Chondrocyte (in vitro differentiated cells): ENCODE measurements at regions not wholly inside any gene's neighbourhood (a gene's known extent, or its start where the extent isn't known, plus 50 kb on each side); places are given as distances from the start of the nearest gene placed in this dataset.
"Not testable (repeated sequence)": the region's sequence is repeated elsewhere in the genome, so short reads cannot be mapped to it uniquely, and the experiment has no call there.

Source experiments
- DNase-seq: peaks from one replicate; pipeline ENCODE4 v3.0.0; 2021; ENCODE audit warnings: mixed read lengths, low spot score
- H3K27ac Mint-ChIP-seq: one replicate; pipeline ENCODE4 v1.8.0; 2021; ENCODE audit warnings: mild to moderate bottlenecking, moderate library complexity, mixed read lengths; ENCODE audit not compliant: unreplicated experiment
- H3K27me3 Mint-ChIP-seq: 2 replicates; pipeline ENCODE4 v1.8.0; 2021; ENCODE audit warnings: low read depth, mixed read lengths
- H3K36me3 Mint-ChIP-seq: 2 replicates; pipeline ENCODE4 v1.8.0; 2021; ENCODE audit warnings: low read depth, mixed read lengths
- H3K4me1 Mint-ChIP-seq: 2 replicates; pipeline ENCODE4 v1.8.0; 2021; ENCODE audit warnings: low read depth, mild to moderate bottlenecking, mixed read lengths
- H3K4me3 Mint-ChIP-seq: one replicate; pipeline ENCODE4 v1.8.0; 2021; ENCODE audit warnings: mild to moderate bottlenecking, moderate library complexity, mixed read lengths; ENCODE audit not compliant: unreplicated experiment
- H3K9me3 Mint-ChIP-seq: 2 replicates; pipeline ENCODE4 v1.8.0; 2021; ENCODE audit warnings: low read depth, mixed read lengths
- CTCF ChIP-seq: fragments of 200-600 bp; sonication (generic); IDR thresholded peaks from 2 replicates; pipeline ENCODE4 v1.5.0; 2021; ENCODE audit warnings: antibody characterized with exemption, mild to moderate bottlenecking, moderate library complexity

DNA sequence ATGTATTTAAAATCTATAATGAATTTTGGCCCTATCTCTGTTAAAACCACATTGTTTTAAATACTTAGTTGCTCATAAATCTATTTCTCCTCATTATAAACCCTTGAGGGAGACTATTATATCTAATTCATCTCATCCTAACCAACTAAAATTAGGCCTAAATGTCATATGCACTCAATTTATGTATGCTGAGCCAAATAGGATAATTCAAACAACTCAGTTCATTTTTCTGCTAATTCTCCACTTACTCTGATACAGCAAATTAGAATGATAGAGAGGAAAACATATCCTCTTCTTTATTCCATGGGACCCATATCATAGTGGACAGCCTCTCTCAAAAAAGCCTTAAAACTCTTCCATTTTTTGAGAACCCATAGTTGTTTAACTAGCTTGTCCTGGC, 80.3 kb upstream of the TET2 start:
- peaks cover under 1% of the 10 kb centered on the region for H3K4me1 Mint-ChIP-seq
- H3K9me3 Mint-ChIP-seq: peaks cover 2% of the 10 kb centered on the region
- peaks cover 23% of the 10 kb centered on the region for H3K27me3 Mint-ChIP-seq
- H3K4me3 Mint-ChIP-seq: no peak overlapping the region
- no peaks in the 10 kb centered on the region for H3K36me3 Mint-ChIP-seq
- no peak overlapping the region for H3K27ac Mint-ChIP-seq
- no peak for TF ChIP-seq CTCF
- no peak for DNase-seq

DNA sequence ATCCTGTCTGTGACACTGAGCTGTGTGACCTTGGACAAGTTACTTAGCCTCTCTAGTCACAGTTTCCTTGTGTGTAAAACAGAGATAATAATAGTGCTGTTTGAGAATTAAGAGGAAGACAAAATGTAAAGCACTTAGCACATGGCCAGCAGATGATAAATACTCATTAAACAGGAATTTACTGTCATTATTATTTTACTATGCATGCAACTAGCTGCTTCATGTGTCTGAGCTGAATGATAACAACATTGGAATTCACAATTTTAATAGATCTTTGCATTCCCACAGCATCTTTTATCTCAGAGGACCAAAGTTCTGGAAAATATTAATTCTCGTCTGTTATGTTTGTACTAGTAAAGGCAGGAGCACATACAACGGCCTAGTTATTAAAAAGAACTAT, 79.2 kb upstream of the TET2 start:
- TF ChIP-seq CTCF: no peak
- Mint-ChIP-seq H3K27me3 (peaks cover 23% of the 10 kb centered on the region), H3K36me3 (no peaks in the 10 kb centered on the region), H3K27ac (no peak overlapping the region), H3K4me3 (no peak overlapping the region), H3K9me3 (no peaks in the 10 kb centered on the region), H3K4me1 (no peaks in the 10 kb centered on the region)
- DNase-seq: no peak

DNA sequence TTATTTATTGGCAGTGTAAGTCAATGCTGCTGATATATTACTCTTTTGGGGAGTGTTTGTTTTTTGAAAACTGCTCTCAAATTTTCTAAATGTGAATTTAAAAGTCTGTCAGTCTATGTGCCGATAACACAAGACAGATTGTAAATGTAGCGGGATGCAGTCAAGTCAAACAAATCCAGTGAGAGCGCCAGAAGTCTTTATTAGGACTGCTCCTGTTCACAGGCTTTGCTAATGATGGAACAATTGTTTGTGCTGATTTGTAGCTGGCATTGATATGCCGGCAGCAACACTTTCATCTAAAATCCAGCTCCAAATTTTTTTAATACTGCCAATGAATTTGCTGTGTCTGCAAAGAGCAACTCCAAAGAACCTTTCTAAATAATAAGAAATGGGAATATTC, 78.7 kb upstream of the TET2 start:
- Mint-ChIP-seq H3K4me3 (no peak overlapping the region), H3K27me3 (peaks cover 23% of the 10 kb centered on the region), H3K9me3 (no peaks in the 10 kb centered on the region), H3K27ac (no peak overlapping the region), H3K36me3 (no peaks in the 10 kb centered on the region), H3K4me1 (no peaks in the 10 kb centered on the region)
- no peak for TF ChIP-seq CTCF
- no peak for DNase-seq

DNA sequence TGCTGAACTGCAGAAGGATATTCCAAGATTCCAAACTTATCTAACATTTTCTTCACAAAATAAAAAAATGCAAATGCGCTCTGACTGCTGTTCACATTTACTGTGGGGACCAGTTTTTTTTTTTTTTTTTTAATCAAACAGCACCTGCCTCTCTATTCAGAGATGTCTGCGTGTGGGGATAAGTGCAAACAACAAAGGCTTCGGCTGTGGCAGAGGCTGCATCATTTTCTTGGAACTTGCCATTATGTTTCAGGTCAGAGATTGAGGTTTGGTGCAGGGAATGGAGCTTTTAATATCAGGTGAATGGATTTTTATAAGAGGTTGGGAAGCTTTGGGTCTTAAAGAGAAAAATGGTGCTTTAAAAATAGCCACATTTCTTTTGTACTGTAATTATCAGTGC, 78.2 kb upstream of the TET2 start:
- Mint-ChIP-seq H3K4me1 (no peaks in the 10 kb centered on the region), H3K4me3 (no peak overlapping the region), H3K27ac (no peak overlapping the region), H3K36me3 (no peaks in the 10 kb centered on the region), H3K27me3 (peaks cover 23% of the 10 kb centered on the region), H3K9me3 (no peaks in the 10 kb centered on the region)
- no peak for DNase-seq
- no peak for TF ChIP-seq CTCF

- H3K27me3 Mint-ChIP-seq: peaks cover 19% of the 10 kb centered on the region
- not testable (repeated sequence) for DNase-seq, H3K4me3 Mint-ChIP-seq, H3K27ac Mint-ChIP-seq, H3K36me3 Mint-ChIP-seq, H3K9me3 Mint-ChIP-seq, H3K4me1 Mint-ChIP-seq
Measured at GRCh38 chr4:105072095-105072494, 74.6 kb upstream of the TET2 start.

DNA sequence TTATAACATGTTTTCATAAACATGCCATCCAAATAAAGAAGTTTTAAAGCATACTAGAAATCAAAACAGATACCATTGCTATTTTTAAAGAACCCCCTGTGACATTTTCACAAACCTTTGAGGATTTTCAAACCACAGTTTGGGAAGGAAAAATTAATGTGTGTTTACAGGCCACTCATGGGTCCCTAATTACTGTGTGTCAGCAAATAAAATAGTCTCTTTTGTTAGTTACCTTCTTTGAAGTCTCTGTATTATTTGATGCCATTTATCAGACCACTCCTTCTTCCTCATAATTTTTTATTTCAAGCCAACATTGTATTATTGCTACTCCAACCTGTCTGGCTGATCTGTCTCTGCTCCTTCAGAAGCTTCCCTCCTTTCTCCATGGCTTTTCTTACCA, 72.6 kb upstream of the TET2 start:
- H3K36me3 Mint-ChIP-seq: no peaks in the 10 kb centered on the region
- no peak for DNase-seq
- peaks cover 18% of the 10 kb centered on the region for H3K27me3 Mint-ChIP-seq
- no peak overlapping the region for H3K4me3 Mint-ChIP-seq
- H3K27ac Mint-ChIP-seq: no peak overlapping the region
- no peaks in the 10 kb centered on the region for H3K9me3 Mint-ChIP-seq
- TF ChIP-seq CTCF: no peak
- H3K4me1 Mint-ChIP-seq: no peaks in the 10 kb centered on the region
